Esophagus squamous epithelium (tissue), 4 donors: ENCODE measurements at regions not wholly inside any gene's neighbourhood (a gene's known extent, or its start where the extent isn't known, plus 50 kb on each side); places are given as distances from the start of the nearest gene placed in this dataset.

ENCODE experiments used
- CTCF ChIP-seq, 6 experiments: fragments of 450-650 bp in 4 of 6; fragments of 200-600 bp in 2 of 6; sonication (generic) in 2 of 6; IDR thresholded peaks; one replicate each; pipeline ENCODE4 v1.5.1; 2016 to 2019; ENCODE audit warnings: antibody characterized with exemption in 6 of 6, mild to moderate bottlenecking in 4 of 6, moderate library complexity in 4 of 6
- POLR2A ChIP-seq, 4 donors: fragments of 450-650 bp; IDR thresholded peaks; one replicate each; pipeline ENCODE4 v1.6.1; 2017; ENCODE audit warnings: antibody characterized with exemption in 4 of 4, mild to moderate bottlenecking in 4 of 4, moderate library complexity in 3 of 4

- TF ChIP-seq CTCF (IDR thresholded peaks at IDR 0.05), result no peak
- TF ChIP-seq POLR2A (IDR thresholded peaks at IDR 0.05), result no peak
Observed at GRCh38 chr7:152969335-152969734, 209.8 kb downstream of the ACTR3B start.
